Endodermal cell (in vitro differentiated cells): ENCODE measurements at regions not wholly inside any gene's neighbourhood (a gene's known extent, or its start where the extent isn't known, plus 50 kb on each side); places are given as distances from the start of the nearest gene placed in this dataset.

Experiments
- DNase-seq: peaks from one replicate; pipeline ENCODE4 v3.0.0-alpha.2; 2017
- H3K27ac ChIP-seq: 2 replicates; pipeline ENCODE4 v1.5.1; 2013; ENCODE audit warnings: mild to moderate bottlenecking, low read depth, low read length, moderate library complexity
- H3K27me3 ChIP-seq: 2 replicates; pipeline ENCODE4 v1.6.1; 2013; ENCODE audit warnings: mild to moderate bottlenecking, low read length, moderate library complexity; ENCODE audit not compliant: insufficient read depth, control insufficient read depth, poor library complexity, severe bottlenecking
- H3K36me3 ChIP-seq: 2 replicates; pipeline ENCODE4 v1.7.0; 2013; ENCODE audit warnings: mild to moderate bottlenecking, low read length, moderate library complexity; ENCODE audit not compliant: control insufficient read depth, insufficient read depth
- H3K4me1 ChIP-seq: one replicate; pipeline ENCODE4 v1.7.0; 2013; ENCODE audit warnings: low read length; ENCODE audit not compliant: control insufficient read depth, insufficient read depth
- H3K4me3 ChIP-seq: 2 replicates; pipeline ENCODE4 v1.5.1; 2013; ENCODE audit warnings: mild to moderate bottlenecking, low read length, moderate library complexity
- H3K9ac ChIP-seq: 2 replicates; pipeline ENCODE4 v1.6.1; 2013; ENCODE audit warnings: mild to moderate bottlenecking, low read length, moderate library complexity; ENCODE audit not compliant: poor library complexity, severe bottlenecking; ENCODE audit errors: extremely low read depth
- H3K9me3 ChIP-seq: 2 replicates; pipeline ENCODE4 v1.6.1; 2013; ENCODE audit warnings: mild to moderate bottlenecking, low read length, moderate library complexity; ENCODE audit not compliant: control insufficient read depth
- H3K27ac Mint-ChIP-seq: 2 replicates; pipeline ENCODE4 v1.8.0; 2020; ENCODE audit warnings: mixed read lengths
- H3K27me3 Mint-ChIP-seq: 2 replicates; pipeline ENCODE4 v1.8.0; 2021; ENCODE audit warnings: mild to moderate bottlenecking, mixed read lengths; ENCODE audit not compliant: insufficient read depth
- H3K36me3 Mint-ChIP-seq: 2 replicates; pipeline ENCODE4 v1.8.0; 2020; ENCODE audit warnings: low read depth, mixed read lengths
- H3K4me1 Mint-ChIP-seq: 2 replicates; pipeline ENCODE4 v1.8.0; 2020; ENCODE audit warnings: mixed read lengths
- H3K4me3 Mint-ChIP-seq: 2 replicates; pipeline ENCODE4 v1.8.0; 2020; ENCODE audit warnings: mild to moderate bottlenecking, moderate library complexity, mixed read lengths
- H3K9me3 Mint-ChIP-seq: 2 replicates; pipeline ENCODE4 v1.8.0; 2020; ENCODE audit warnings: mild to moderate bottlenecking, mixed read lengths
- CTCF ChIP-seq: fragments of 200-600 bp; sonication (generic); conservative IDR thresholded peaks from 2 replicates; pipeline ENCODE4 v1.5.0; 2021; ENCODE audit warnings: antibody characterized with exemption, mild to moderate bottlenecking
- WGBS, 2 experiments: methylation state at CpG; one replicate each; pipeline versions ENCODE4 v1.1.5 to v1.1.7; 2013; ENCODE audit warnings: missing lambda C conversion rate in 2 of 2, mixed read lengths in 1 of 2; ENCODE audit not compliant: insufficient coverage in 1 of 2, insufficient read length in 1 of 2; 5-methylcytosine and 5-hydroxymethylcytosine counted together

GRCh38 chr7:68922850-68923249, 675.4 kb upstream of the AUTS2 start:
- H3K27ac Mint-ChIP-seq: no peak overlapping the region
- H3K4me3 Mint-ChIP-seq: no peak overlapping the region
- TF ChIP-seq CTCF: no peak

DNA sequence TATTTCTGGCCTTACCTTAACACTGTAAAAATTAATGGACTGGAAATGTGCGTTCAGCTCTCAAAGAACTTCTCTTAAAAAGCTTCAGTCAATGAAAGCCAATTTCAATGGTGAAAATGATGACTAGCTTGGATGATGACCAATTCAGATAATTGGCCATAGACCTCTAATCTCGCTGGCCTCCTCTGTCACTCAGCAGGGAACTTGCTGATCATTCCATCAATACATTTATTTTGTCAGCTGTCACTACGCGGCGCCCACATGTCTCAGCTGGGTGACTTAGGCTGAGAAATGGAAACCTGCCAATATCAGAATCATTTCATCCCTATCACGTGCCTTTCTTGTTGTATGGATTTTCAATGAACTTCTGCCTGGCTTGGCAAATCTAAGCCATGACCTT, 673.0 kb upstream of the AUTS2 start:
- Histone ChIP-seq H3K27ac (no peak overlapping the region), H3K27me3 (no peaks in the 10 kb centered on the region), H3K4me3 (no peak overlapping the region), H3K36me3 (no peaks in the 10 kb centered on the region), H3K9ac (no peak overlapping the region), H3K9me3 (peaks cover 27% of the 10 kb centered on the region), H3K4me1 (no peaks in the 10 kb centered on the region)
- peaks cover 6% of the 10 kb centered on the region for H3K27me3 Mint-ChIP-seq
- H3K4me1 Mint-ChIP-seq: peaks cover 3% of the 10 kb centered on the region
- no peak for DNase-seq
- WGBS, 2 experiments: 91 to 97% methylated on average over 6 of the region's 6 CpGs
- no peak overlapping the region for H3K4me3 Mint-ChIP-seq
- H3K9me3 Mint-ChIP-seq: peaks cover 33% of the 10 kb centered on the region
- TF ChIP-seq CTCF: no peak
- no peak overlapping the region for H3K27ac Mint-ChIP-seq
- peaks cover 9% of the 10 kb centered on the region for H3K36me3 Mint-ChIP-seq

More at GRCh38 chr7:68922850-68923249, 675.4 kb upstream of the AUTS2 start:
- Histone ChIP-seq H3K9ac (no peak overlapping the region), H3K36me3 (no peaks in the 10 kb centered on the region), H3K27me3 (no peaks in the 10 kb centered on the region), H3K9me3 (peaks cover 36% of the 10 kb centered on the region), H3K4me1 (no peaks in the 10 kb centered on the region), H3K27ac (no peak overlapping the region), H3K4me3 (no peak overlapping the region)
- H3K27me3 Mint-ChIP-seq: peaks cover 6% of the 10 kb centered on the region
- peaks cover 9% of the 10 kb centered on the region for H3K36me3 Mint-ChIP-seq
- H3K4me1 Mint-ChIP-seq: peaks cover 3% of the 10 kb centered on the region
- no peak for DNase-seq
- H3K9me3 Mint-ChIP-seq: peaks cover 53% of the 10 kb centered on the region
- WGBS, 2 experiments: 86 to 96% methylated on average over 7 to 8 of the region's 8 CpGs

DNA sequence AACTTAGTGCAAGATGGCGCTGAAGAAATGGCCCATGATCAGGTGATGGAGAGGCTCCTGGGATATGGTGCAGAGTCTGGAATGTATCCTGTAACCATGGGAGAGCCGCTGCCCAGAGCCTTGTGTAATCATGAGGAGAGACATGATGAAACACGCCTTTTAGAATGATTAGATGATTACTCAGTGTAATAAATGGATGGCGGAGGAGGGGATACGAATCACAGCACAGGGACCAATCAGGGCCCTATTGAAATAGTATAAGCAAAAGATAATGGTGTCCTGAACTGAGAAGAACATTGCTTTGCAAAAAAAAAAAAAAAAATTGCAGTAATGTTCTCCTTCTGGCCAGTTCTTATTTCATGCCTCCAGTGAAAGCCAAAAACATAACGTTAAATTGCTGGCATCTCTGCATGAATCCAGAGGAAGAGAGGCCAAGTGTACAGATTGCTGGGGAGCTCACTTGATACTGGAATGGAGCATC, 668.5 kb upstream of the AUTS2 start:
- H3K9ac ChIP-seq: no peak overlapping the region
- no peak for DNase-seq
- H3K27ac ChIP-seq: no peak overlapping the region
- H3K4me1 ChIP-seq: no peaks in the 10 kb centered on the region
- no peaks in the 10 kb centered on the region for H3K36me3 ChIP-seq
- H3K27me3 Mint-ChIP-seq: no peaks in the 10 kb centered on the region
- no peak overlapping the region for H3K27ac Mint-ChIP-seq
- no peak overlapping the region for H3K4me3 Mint-ChIP-seq
- H3K27me3 ChIP-seq: no peaks in the 10 kb centered on the region
- no peaks in the 10 kb centered on the region for H3K9me3 ChIP-seq
- H3K36me3 Mint-ChIP-seq: no peaks in the 10 kb centered on the region
- H3K9me3 Mint-ChIP-seq: peaks cover 10% of the 10 kb centered on the region
- peaks cover 3% of the 10 kb centered on the region for H3K4me1 Mint-ChIP-seq
- H3K4me3 ChIP-seq: no peak overlapping the region
- no peak for TF ChIP-seq CTCF
- WGBS, 2 experiments: 93 to 98% methylated on average over 5 to 6 of the region's 6 CpGs
